HL-60 (cell line): ENCODE measurements at regions not wholly inside any gene's neighbourhood (a gene's known extent, or its start where the extent isn't known, plus 50 kb on each side); places are given as distances from the start of the nearest gene placed in this dataset.

Experiments
- DNase-seq, 2 experiments: peaks; one replicate each; pipeline ENCODE4 v3.0.0-alpha.2; 2010 to 2020; ENCODE audit warnings: low read depth in 1 of 2, low spot score in 1 of 2
- H3K27ac ChIP-seq: fragments of 250-450 bp; sonication (Bioruptor Pico); replicated peaks from 2 replicates; pipeline ENCODE4 v1.5.1; 2020; ENCODE audit warnings: mild to moderate bottlenecking, moderate library complexity
- H3K27me3 ChIP-seq: fragments of 250-450 bp; sonication (Bioruptor Pico); 2 replicates; pipeline ENCODE4 v1.5.1; 2021; ENCODE audit warnings: mild to moderate bottlenecking, moderate library complexity; ENCODE audit not compliant: insufficient read depth, poor library complexity, severe bottlenecking
- H3K4me3 ChIP-seq: replicated peaks from 2 replicates; pipeline ENCODE4 v1.5.1; 2011; ENCODE audit warnings: mild to moderate bottlenecking, control low read depth, low read length; ENCODE audit not compliant: insufficient read depth
- GABPA ChIP-seq: IDR thresholded peaks from 2 replicates; pipeline ENCODE4 v1.6.1; 2012; ENCODE audit warnings: low read depth
- POLR2AphosphoS5 ChIP-seq: IDR thresholded peaks from 2 replicates; pipeline ENCODE4 v1.6.1; 2012; ENCODE audit warnings: low read depth
- SPI1 ChIP-seq: IDR thresholded peaks from 2 replicates; pipeline ENCODE4 v1.6.1; 2012; ENCODE audit warnings: low read depth, mild to moderate bottlenecking, borderline replicate concordance
- TF ChIP-seq, protein P1 (sequence below): IDR thresholded peaks from 2 replicates; pipeline ENCODE4 v1.6.1; 2012; ENCODE audit warnings: low read depth; ENCODE audit not compliant: insufficient replicate concordance
- TF ChIP-seq, protein P2 (sequence below): IDR thresholded peaks from one replicate; pipeline ENCODE4 v1.5.1; 2011; ENCODE audit warnings: low read length, control low read depth, inconsistent platforms; ENCODE audit not compliant: insufficient read depth

DNA sequence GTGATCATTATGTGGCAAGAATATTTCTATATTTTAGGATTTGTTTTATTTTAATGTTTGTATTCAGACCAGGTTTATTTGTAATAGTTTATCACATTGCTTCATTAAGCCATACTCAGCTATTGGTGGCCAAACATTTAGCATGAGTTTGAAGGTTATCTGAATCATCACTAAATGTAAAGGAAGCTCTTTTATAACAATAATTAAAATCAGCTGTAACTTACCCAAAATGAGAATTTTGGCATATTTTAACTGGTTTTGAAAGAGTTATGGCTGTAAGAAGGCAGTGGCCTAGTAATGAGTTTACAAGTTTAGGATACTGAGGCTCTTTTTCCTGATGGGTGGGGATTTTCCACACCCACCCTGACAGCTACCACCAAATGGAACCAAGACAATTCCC lies 177.8 kb downstream of the EN1 start:
- no peak for DNase-seq
- Histone ChIP-seq H3K27ac (no peak overlapping the region), H3K4me3 (no peak overlapping the region), H3K27me3 (no peaks in the 10 kb centered on the region)
- TF ChIP-seq, protein P1, sequence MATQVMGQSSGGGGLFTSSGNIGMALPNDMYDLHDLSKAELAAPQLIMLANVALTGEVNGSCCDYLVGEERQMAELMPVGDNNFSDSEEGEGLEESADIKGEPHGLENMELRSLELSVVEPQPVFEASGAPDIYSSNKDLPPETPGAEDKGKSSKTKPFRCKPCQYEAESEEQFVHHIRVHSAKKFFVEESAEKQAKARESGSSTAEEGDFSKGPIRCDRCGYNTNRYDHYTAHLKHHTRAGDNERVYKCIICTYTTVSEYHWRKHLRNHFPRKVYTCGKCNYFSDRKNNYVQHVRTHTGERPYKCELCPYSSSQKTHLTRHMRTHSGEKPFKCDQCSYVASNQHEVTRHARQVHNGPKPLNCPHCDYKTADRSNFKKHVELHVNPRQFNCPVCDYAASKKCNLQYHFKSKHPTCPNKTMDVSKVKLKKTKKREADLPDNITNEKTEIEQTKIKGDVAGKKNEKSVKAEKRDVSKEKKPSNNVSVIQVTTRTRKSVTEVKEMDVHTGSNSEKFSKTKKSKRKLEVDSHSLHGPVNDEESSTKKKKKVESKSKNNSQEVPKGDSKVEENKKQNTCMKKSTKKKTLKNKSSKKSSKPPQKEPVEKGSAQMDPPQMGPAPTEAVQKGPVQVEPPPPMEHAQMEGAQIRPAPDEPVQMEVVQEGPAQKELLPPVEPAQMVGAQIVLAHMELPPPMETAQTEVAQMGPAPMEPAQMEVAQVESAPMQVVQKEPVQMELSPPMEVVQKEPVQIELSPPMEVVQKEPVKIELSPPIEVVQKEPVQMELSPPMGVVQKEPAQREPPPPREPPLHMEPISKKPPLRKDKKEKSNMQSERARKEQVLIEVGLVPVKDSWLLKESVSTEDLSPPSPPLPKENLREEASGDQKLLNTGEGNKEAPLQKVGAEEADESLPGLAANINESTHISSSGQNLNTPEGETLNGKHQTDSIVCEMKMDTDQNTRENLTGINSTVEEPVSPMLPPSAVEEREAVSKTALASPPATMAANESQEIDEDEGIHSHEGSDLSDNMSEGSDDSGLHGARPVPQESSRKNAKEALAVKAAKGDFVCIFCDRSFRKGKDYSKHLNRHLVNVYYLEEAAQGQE, result no peak

DNA sequence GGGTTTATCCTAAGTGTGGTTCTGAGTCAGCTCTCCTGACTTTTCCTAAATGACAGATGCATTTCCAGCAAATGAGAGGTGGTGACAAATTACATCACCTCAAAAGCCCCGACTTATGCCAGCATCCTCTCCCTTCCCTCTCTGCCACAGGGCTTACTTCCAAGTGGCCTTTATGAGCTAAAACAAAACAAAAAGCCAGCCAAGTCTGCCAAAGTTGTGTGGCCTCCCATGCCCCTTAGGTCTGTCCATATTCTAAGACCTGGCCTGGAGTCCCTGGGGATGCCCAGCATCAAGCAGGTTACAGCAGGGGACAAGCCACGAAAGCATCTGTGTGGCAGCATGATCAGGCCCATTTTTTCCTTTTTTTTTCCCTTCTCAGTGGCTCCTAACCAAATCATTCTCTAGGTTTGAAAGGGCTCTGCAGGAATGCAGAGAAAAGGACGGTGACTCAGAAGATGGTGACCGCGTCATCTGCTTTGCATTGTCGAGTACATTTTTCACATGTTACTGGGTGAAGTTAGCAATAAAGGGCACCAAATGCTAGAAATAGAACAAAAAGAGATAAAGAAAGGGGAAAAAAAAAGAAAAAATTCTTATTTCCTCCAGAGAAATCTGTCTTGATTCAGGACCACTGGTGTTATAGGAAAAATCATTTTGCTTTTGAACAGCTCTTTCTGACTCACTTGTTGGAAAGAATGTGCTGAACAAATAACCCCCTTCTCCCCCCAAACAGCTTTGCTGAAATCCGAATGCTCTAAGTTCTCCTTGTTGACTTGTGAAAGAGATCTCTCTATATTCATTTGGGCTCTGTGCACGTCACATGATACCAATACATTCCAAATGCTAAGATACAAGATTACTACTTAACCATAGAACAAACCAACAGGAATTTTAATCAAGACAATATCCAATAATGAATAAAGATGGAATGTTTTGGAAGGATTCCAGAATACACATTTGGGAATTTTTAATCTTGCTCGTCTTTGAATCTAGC lies 178.7 kb downstream of the EN1 start:
- no peak overlapping the region for H3K27ac ChIP-seq
- no peak for DNase-seq
- H3K4me3 ChIP-seq, result no peak overlapping the region

DNA sequence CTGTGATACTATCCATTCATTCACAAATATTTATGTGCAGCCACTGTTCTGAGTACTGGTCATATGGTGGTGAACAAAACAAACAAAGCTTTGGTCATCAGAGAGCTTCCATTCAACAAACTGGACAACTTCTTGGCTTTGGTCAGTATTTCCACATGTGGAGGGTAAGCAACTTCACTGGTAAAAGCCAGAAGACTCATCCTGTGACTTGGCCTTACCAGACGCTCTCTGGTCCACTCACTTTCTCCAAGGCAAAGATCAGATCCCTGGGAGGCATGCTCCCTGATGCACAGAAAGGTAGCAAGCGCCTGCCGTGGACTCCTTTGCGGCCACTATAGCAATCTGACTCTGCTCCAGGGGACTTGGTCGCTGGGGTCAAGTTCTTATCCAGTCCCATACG lies 179.5 kb downstream of the EN1 start:
- Histone ChIP-seq H3K4me3 (no peak overlapping the region), H3K27ac (no peak overlapping the region), H3K27me3 (no peaks in the 10 kb centered on the region)
- DNase-seq, result no peak
- TF ChIP-seq, protein P2, sequence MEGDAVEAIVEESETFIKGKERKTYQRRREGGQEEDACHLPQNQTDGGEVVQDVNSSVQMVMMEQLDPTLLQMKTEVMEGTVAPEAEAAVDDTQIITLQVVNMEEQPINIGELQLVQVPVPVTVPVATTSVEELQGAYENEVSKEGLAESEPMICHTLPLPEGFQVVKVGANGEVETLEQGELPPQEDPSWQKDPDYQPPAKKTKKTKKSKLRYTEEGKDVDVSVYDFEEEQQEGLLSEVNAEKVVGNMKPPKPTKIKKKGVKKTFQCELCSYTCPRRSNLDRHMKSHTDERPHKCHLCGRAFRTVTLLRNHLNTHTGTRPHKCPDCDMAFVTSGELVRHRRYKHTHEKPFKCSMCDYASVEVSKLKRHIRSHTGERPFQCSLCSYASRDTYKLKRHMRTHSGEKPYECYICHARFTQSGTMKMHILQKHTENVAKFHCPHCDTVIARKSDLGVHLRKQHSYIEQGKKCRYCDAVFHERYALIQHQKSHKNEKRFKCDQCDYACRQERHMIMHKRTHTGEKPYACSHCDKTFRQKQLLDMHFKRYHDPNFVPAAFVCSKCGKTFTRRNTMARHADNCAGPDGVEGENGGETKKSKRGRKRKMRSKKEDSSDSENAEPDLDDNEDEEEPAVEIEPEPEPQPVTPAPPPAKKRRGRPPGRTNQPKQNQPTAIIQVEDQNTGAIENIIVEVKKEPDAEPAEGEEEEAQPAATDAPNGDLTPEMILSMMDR, result no peak
- TF ChIP-seq GABPA (no peak), POLR2AphosphoS5 (no peak), SPI1 (no peak)

More for the DNA sequence above, 178.7 kb downstream of the EN1 start:
- TF ChIP-seq POLR2AphosphoS5, result no peak
- no peaks in the 10 kb centered on the region for H3K27me3 ChIP-seq

DNA sequence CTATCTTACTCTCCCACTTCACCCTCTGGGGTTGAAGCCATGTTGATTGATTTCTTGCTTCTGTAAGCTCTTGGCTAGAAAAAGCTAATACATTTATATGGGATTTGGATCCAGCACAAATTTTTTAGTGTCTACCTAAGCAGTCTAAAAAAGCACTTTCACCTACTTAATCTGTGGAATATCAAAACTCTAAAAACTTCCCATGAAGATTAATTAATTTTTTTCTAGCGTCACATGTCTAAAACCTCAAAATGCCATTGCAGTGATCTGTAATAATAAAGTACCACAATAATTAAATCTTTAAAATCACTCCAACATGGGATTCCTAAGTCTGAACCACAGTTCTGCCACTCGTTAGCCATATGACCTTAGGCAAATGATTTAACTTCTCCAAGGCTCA lies 180.1 kb downstream of the EN1 start:
- Histone ChIP-seq H3K27me3 (no peaks in the 10 kb centered on the region), H3K4me3 (no peak overlapping the region), H3K27ac (no peak overlapping the region)
- no peak for DNase-seq
- TF ChIP-seq, protein P1, result no peak
- TF ChIP-seq POLR2AphosphoS5 (no peak), GABPA (no peak), SPI1 (no peak)
- TF ChIP-seq, protein P2, result no peak
